Neural progenitor cell (in vitro differentiated cells): ENCODE measurements at regions not wholly inside any gene's neighbourhood (a gene's known extent, or its start where the extent isn't known, plus 50 kb on each side); places are given as distances from the start of the nearest gene placed in this dataset.

Experiments
- DNase-seq: peaks from one replicate; pipeline ENCODE4 v3.0.0-alpha.2; 2016; ENCODE audit warnings: low spot score
- H2AFZ ChIP-seq: fragments of 200-600 bp; sonication (generic); replicated peaks from 2 replicates; pipeline ENCODE4 v1.6.1; 2016; ENCODE audit warnings: antibody characterized with exemption
- H3F3A ChIP-seq: fragments of 200-600 bp; sonication (generic); 2 replicates; pipeline ENCODE4 v1.6.1; 2016; ENCODE audit warnings: antibody characterized with exemption, low read depth
- H3K27ac ChIP-seq: fragments of 200-600 bp; sonication (generic); 2 replicates; pipeline ENCODE4 v1.5.1; 2016; ENCODE audit warnings: mild to moderate bottlenecking
- H3K27me3 ChIP-seq: fragments of 200-600 bp; sonication (generic); 2 replicates; pipeline ENCODE4 v1.6.1; 2016; ENCODE audit warnings: mild to moderate bottlenecking, moderate library complexity
- H3K36me3 ChIP-seq: fragments of 200-600 bp; sonication (generic); 2 replicates; pipeline ENCODE4 v1.5.1; 2016
- H3K4me1 ChIP-seq: fragments of 200-600 bp; sonication (generic); 2 replicates; pipeline ENCODE4 v1.6.1; 2016; ENCODE audit warnings: mixed run types
- H3K4me2 ChIP-seq: fragments of 200-600 bp; sonication (generic); 2 replicates; pipeline ENCODE4 v1.6.1; 2016
- H3K4me3 ChIP-seq: fragments of 200-600 bp; sonication (generic); 2 replicates; pipeline ENCODE4 v1.5.1; 2016
- H3K79me2 ChIP-seq: fragments of 200-600 bp; sonication (generic); 2 replicates; pipeline ENCODE4 v1.6.1; 2016; ENCODE audit warnings: low read depth
- H3K9ac ChIP-seq: fragments of 200-600 bp; sonication (generic); 2 replicates; pipeline ENCODE4 v1.6.1; 2016
- H3K9me3 ChIP-seq: fragments of 200-600 bp; sonication (generic); 2 replicates; pipeline ENCODE4 v1.5.1; 2016; ENCODE audit warnings: low read depth
- H4K20me1 ChIP-seq: fragments of 200-600 bp; sonication (generic); 2 replicates; pipeline ENCODE4 v1.6.1; 2016; ENCODE audit warnings: low read depth
- H3K27ac Mint-ChIP-seq: 3 replicates; pipeline ENCODE4 v1.8.0; 2021; ENCODE audit warnings: mixed read lengths
- H3K27me3 Mint-ChIP-seq: 2 replicates; pipeline ENCODE4 v1.8.0; 2022; ENCODE audit warnings: low read depth, mild to moderate bottlenecking, inconsistent platforms, moderate library complexity, mixed read lengths; ENCODE audit not compliant: insufficient read depth
- H3K36me3 Mint-ChIP-seq: 3 replicates; pipeline ENCODE4 v1.8.0; 2021; ENCODE audit warnings: mixed read lengths
- H3K4me1 Mint-ChIP-seq: 3 replicates; pipeline ENCODE4 v1.8.0; 2021; ENCODE audit warnings: mixed read lengths
- H3K4me3 Mint-ChIP-seq: 3 replicates; pipeline ENCODE4 v1.8.0; 2021; ENCODE audit warnings: mild to moderate bottlenecking, moderate library complexity, mixed read lengths
- H3K9me3 Mint-ChIP-seq: 3 replicates; pipeline ENCODE4 v1.8.0; 2020; ENCODE audit warnings: mixed read lengths
- EZH2 ChIP-seq: fragments of 200-600 bp; sonication (generic); IDR thresholded peaks from 2 replicates; pipeline ENCODE4 v1.6.1; 2017; ENCODE audit warnings: antibody characterized with exemption, mild to moderate bottlenecking, moderate library complexity
- EZH2phosphoT487 ChIP-seq: fragments of 200-600 bp; sonication (generic); IDR thresholded peaks from 2 replicates; pipeline ENCODE4 v1.6.1; 2017; ENCODE audit warnings: antibody characterized with exemption
- TF ChIP-seq, protein P1 (sequence below): fragments of 200-600 bp; sonication (generic); IDR thresholded peaks from 2 replicates; pipeline ENCODE4 v1.5.1; 2017; ENCODE audit warnings: antibody characterized with exemption, mild to moderate bottlenecking

DNA sequence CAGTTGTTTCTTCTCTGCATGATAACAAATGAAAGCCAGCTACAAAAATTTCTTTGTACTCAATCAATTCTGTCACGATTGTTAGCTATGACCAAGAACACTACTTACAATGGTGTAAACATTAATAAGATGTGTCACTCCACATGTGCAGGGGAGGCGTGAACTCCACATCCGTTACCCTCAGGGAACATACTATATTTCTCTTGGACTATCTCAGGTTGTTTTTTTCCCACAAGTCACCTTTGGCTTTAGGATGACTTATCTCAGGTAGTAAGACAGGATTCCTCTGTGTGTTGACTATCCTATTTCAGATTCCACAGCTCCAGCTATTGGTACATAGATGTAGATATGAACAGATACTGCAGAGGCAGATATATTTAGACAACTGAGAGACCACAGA, 423.3 kb upstream of the GRM7 start:
- Mint-ChIP-seq H3K36me3 (no peaks in the 10 kb centered on the region), H3K4me3 (no peak overlapping the region), H3K27ac (no peak overlapping the region), H3K4me1 (no peaks in the 10 kb centered on the region), H3K27me3 (no peaks in the 10 kb centered on the region), H3K9me3 (peaks cover 4% of the 10 kb centered on the region)
- no peaks in the 10 kb centered on the region for H3K79me2 ChIP-seq
- H4K20me1 ChIP-seq = no peaks in the 10 kb centered on the region
- no peak for DNase-seq
- no peaks in the 10 kb centered on the region for H3K4me1 ChIP-seq
- H3K27me3 ChIP-seq = no peaks in the 10 kb centered on the region
- H3K9me3 ChIP-seq = no peaks in the 10 kb centered on the region
- H2AFZ ChIP-seq = no peak overlapping the region
- H3K36me3 ChIP-seq = no peaks in the 10 kb centered on the region
- no peak overlapping the region for H3K9ac ChIP-seq
- H3K27ac ChIP-seq = no peak overlapping the region
- TF ChIP-seq, protein P1, sequence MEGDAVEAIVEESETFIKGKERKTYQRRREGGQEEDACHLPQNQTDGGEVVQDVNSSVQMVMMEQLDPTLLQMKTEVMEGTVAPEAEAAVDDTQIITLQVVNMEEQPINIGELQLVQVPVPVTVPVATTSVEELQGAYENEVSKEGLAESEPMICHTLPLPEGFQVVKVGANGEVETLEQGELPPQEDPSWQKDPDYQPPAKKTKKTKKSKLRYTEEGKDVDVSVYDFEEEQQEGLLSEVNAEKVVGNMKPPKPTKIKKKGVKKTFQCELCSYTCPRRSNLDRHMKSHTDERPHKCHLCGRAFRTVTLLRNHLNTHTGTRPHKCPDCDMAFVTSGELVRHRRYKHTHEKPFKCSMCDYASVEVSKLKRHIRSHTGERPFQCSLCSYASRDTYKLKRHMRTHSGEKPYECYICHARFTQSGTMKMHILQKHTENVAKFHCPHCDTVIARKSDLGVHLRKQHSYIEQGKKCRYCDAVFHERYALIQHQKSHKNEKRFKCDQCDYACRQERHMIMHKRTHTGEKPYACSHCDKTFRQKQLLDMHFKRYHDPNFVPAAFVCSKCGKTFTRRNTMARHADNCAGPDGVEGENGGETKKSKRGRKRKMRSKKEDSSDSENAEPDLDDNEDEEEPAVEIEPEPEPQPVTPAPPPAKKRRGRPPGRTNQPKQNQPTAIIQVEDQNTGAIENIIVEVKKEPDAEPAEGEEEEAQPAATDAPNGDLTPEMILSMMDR = no peak
- TF ChIP-seq EZH2phosphoT487 (no peak), EZH2 (no peak)
- no peaks in the 10 kb centered on the region for H3F3A ChIP-seq
- H3K4me3 ChIP-seq = no peak overlapping the region
- no peak overlapping the region for H3K4me2 ChIP-seq

DNA sequence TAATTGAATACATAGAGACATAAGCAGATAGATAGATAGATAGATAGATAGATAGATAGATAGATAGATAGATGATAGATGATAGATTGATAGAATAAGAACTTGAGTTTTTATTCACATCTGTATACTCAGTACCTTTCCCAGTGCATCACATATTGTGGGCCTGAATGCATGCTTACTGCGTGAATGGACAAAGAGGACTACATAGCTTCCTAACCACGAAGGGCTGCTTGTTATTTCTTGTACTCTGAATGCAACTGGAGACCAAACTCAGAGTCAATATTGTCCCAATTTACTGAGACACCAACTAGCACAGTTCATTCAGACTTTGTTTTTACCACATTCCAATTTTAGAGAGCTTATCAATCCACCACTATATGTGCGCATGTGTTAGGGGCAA, 422.9 kb upstream of the GRM7 start:
- H3K36me3 Mint-ChIP-seq = no peaks in the 10 kb centered on the region

DNA sequence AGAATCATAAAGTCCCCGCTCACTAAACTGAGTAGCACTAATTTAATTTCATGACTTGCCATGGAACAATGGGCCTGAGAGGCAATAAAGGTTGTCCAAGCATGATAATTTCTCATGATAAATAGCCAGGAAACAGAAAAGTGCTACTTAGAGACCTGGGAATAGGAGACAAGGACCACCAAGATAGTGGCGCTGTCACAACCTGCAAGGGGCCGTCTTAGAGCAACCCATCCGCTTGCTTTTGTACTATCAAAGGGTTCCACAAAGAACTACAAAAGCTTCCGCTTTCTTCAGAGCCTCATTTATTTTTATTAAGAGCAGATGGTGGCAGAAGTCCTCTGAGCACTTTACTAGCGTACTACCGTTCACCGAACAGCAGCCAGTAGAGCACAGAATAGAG, 421.7 kb upstream of the GRM7 start:
- no peaks in the 10 kb centered on the region for H3K4me1 Mint-ChIP-seq
- TF ChIP-seq EZH2 (no peak), EZH2phosphoT487 (no peak)
- TF ChIP-seq, protein P1 = no peak
- no peaks in the 10 kb centered on the region for H3K36me3 ChIP-seq
- H3K36me3 Mint-ChIP-seq = no peaks in the 10 kb centered on the region
- no peaks in the 10 kb centered on the region for H3F3A ChIP-seq
- no peaks in the 10 kb centered on the region for H3K79me2 ChIP-seq
- no peak overlapping the region for H3K27ac Mint-ChIP-seq
- no peak overlapping the region for H3K4me3 ChIP-seq
- no peaks in the 10 kb centered on the region for H4K20me1 ChIP-seq
- no peak overlapping the region for H3K4me2 ChIP-seq
- H3K27me3 ChIP-seq = no peaks in the 10 kb centered on the region
- H2AFZ ChIP-seq = no peak overlapping the region
- H3K9ac ChIP-seq = no peak overlapping the region
- H3K27ac ChIP-seq = no peak overlapping the region
- H3K9me3 ChIP-seq = no peaks in the 10 kb centered on the region
- H3K4me1 ChIP-seq = no peaks in the 10 kb centered on the region
- H3K9me3 Mint-ChIP-seq = peaks cover under 1% of the 10 kb centered on the region
- no peak for DNase-seq
- no peaks in the 10 kb centered on the region for H3K27me3 Mint-ChIP-seq
- H3K4me3 Mint-ChIP-seq = no peak overlapping the region

More for the DNA sequence above, 422.9 kb upstream of the GRM7 start:
- no peaks in the 10 kb centered on the region for H3K27me3 ChIP-seq
- peaks cover 4% of the 10 kb centered on the region for H3K9me3 Mint-ChIP-seq
- H3K4me1 ChIP-seq = no peaks in the 10 kb centered on the region
- H3K36me3 ChIP-seq = no peaks in the 10 kb centered on the region
- no peaks in the 10 kb centered on the region for H3K27me3 Mint-ChIP-seq
- no peaks in the 10 kb centered on the region for H3F3A ChIP-seq
- no peak overlapping the region for H3K27ac Mint-ChIP-seq
- H3K4me3 Mint-ChIP-seq = no peak overlapping the region
- no peak overlapping the region for H3K4me2 ChIP-seq
- no peak overlapping the region for H2AFZ ChIP-seq
- TF ChIP-seq EZH2 (no peak), EZH2phosphoT487 (no peak)
- TF ChIP-seq, protein P1 = no peak
- no peak overlapping the region for H3K27ac ChIP-seq
- H3K4me1 Mint-ChIP-seq = no peaks in the 10 kb centered on the region
- no peak for DNase-seq
- H3K9me3 ChIP-seq = no peaks in the 10 kb centered on the region
- no peak overlapping the region for H3K4me3 ChIP-seq
- no peaks in the 10 kb centered on the region for H3K79me2 ChIP-seq
- H3K9ac ChIP-seq = no peak overlapping the region
- H4K20me1 ChIP-seq = no peaks in the 10 kb centered on the region

DNA sequence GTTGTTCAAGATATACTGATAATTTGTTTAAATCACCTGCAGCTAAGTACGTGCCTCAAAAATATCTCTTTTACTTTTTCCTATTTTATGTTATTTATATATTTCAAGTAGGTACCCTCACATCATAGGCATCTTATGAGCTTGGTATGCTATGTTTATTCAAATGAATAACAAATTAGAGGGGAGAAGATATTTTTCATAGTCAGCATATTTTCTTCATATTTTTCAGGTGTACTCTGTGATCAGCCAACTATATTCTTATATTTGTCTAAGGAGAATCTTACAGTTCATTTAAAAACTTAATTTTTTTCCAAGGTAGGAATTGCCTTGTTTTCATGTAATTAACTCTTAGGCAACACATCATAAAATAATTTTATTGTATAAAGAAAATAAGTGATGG, 421.1 kb upstream of the GRM7 start:
- no peaks in the 10 kb centered on the region for H3K9me3 Mint-ChIP-seq
- H3K36me3 Mint-ChIP-seq = no peaks in the 10 kb centered on the region
- no peaks in the 10 kb centered on the region for H3K27me3 Mint-ChIP-seq
- Histone ChIP-seq H3K36me3 (no peaks in the 10 kb centered on the region), H3K27me3 (no peaks in the 10 kb centered on the region), H3K4me3 (no peak overlapping the region), H3K4me2 (no peak overlapping the region), H3K9ac (no peak overlapping the region), H2AFZ (no peak overlapping the region), H4K20me1 (no peaks in the 10 kb centered on the region), H3K79me2 (no peaks in the 10 kb centered on the region), H3K27ac (no peak overlapping the region), H3K9me3 (no peaks in the 10 kb centered on the region), H3F3A (no peaks in the 10 kb centered on the region), H3K4me1 (no peaks in the 10 kb centered on the region)
- no peak for TF ChIP-seq EZH2phosphoT487
- TF ChIP-seq EZH2 = no peak
- TF ChIP-seq, protein P1 = no peak
- no peak overlapping the region for H3K4me3 Mint-ChIP-seq
- H3K4me1 Mint-ChIP-seq = no peaks in the 10 kb centered on the region
- no peak for DNase-seq
- H3K27ac Mint-ChIP-seq = no peak overlapping the region
